NCI-H524 (cell line): ENCODE measurements at regions not wholly inside any gene's neighbourhood (a gene's known extent, or its start where the extent isn't known, plus 50 kb on each side); places are given as distances from the start of the nearest gene placed in this dataset.
A peak's percentile ranks its signal among the peaks of the same experiment; 100 is the strongest.
"Not testable (repeated sequence)": the region's sequence is repeated elsewhere in the genome, so short reads cannot be mapped to it uniquely, and the experiment has no call there.

ENCODE experiments used
- DNase-seq, 2 experiments: peaks; one replicate each; lab custom pipeline; 2025; lab: John Stamatoyannopoulos, UW

- peak in 1 of 2 experiments; percentile 62 for DNase-seq
Measured at GRCh38 chr7:101743241-101743994, 74.0 kb upstream of the CUX1 start.

- no peak for DNase-seq
Measured at GRCh38 chr7:101743995-101744360, 73.4 kb upstream of the CUX1 start.

GRCh38 chr7:101744588-101744987, 72.8 kb upstream of the CUX1 start:
- no peak for DNase-seq

GRCh38 chr7:101746314-101746713, 71.1 kb upstream of the CUX1 start:
- no peak for DNase-seq

- DNase-seq, result no peak
Measured at GRCh38 chr7:101747053-101747878, 70.2 kb upstream of the CUX1 start.

- DNase-seq, result no peak
Measured at GRCh38 chr7:101747879-101748345, 69.5 kb upstream of the CUX1 start.

GRCh38 chr7:101749891-101750290, 67.5 kb upstream of the CUX1 start:
- no peak for DNase-seq

- no peak for DNase-seq
Measured at GRCh38 chr7:101753316-101753715, 64.1 kb upstream of the CUX1 start.

GRCh38 chr7:101754424-101755159, 62.8 kb upstream of the CUX1 start:
- peak in 1 of 2 experiments; percentile 40 for DNase-seq

GRCh38 chr7:101757879-101758278, 59.5 kb upstream of the CUX1 start:
- no peak for DNase-seq

GRCh38 chr7:101758519-101758918, 58.9 kb upstream of the CUX1 start:
- DNase-seq, result not testable (repeated sequence)

GRCh38 chr7:101764221-101764620, 53.2 kb upstream of the CUX1 start:
- DNase-seq, result peak in 1 of 2 experiments; percentile 3

- DNase-seq, result peak in 1 of 2 experiments; percentile 2
Measured at GRCh38 chr7:101767544-101767943, 49.9 kb upstream of the CUX1 start.
